ENCODE measurements at regions not wholly inside any gene's neighbourhood (a gene's known extent, or its start where the extent isn't known, plus 50 kb on each side); places are given as distances from the start of the nearest gene placed in this dataset.

GRCh38 chr11:103824116-103824515 is 212.3 kb upstream of the DDI1 start:
- TF ChIP-seq MXI1 (conservative IDR thresholded peaks at IDR 0.05; ENCODE audit: poor library complexity, severe bottlenecking) (no peak), CTCF (IDR thresholded peaks at IDR 0.05; ENCODE audit: poor library complexity, severe bottlenecking) (no peak), TAF1 (IDR thresholded peaks at IDR 0.05; ENCODE audit: low read depth) (no peak)
